ENCODE measurements at regions not wholly inside any gene's neighbourhood (a gene's known extent, or its start where the extent isn't known, plus 50 kb on each side); places are given as distances from the start of the nearest gene placed in this dataset.
A peak's percentile ranks its signal among the peaks of the same experiment; 100 is the strongest.

DNA sequence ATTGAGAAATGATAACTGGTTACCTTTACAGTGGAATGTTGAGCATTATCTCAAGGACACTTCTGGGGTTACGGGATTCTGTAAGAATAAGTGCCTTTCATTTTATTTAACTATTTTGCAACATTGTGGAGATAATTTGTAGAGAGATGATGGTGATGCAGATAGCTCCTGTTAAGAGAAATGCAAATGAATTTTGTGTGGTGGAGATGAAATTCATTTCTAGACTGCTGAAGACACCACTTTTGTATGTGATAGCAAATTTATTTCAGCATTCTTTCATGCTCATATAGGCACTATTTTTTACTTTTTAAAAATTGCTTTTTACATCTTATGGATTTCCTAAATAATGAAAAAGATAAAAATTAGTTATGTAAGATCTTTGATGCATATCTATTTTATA is 463.3 kb upstream of the CBLB start:
- Histone ChIP-seq H3K27ac (ENCODE audit: low read length) (no peak overlapping the region), H3K27me3 (replicated peaks in 1 of 2; ENCODE audit: control insufficient read depth in 2 of 2, extremely low read depth in 1 of 2, insufficient read depth in 2 of 2, low read length in 1 of 2) (no peaks in the 10 kb centered on the region), H3K36me3 (ENCODE audit: control insufficient read depth in 2 of 2, extremely low read depth in 1 of 2, insufficient read depth in 1 of 2, low read length in 1 of 2) (no peaks in the 10 kb centered on the region), H3K4me1 (ENCODE audit: control insufficient read depth in 1 of 2, extremely low read depth in 1 of 2, insufficient read depth in 2 of 2, low read length in 2 of 2) (peaks cover 4 to 9% of the 10 kb centered on the region in 2 experiments), H3K4me3 (ENCODE audit: control insufficient read depth in 1 of 2, extremely low read depth in 1 of 2, low read length in 1 of 2) (no peak overlapping the region), H3K9me3 (no peaks in the 10 kb centered on the region)
- CTCF ChIA-PET: no interaction called here
- DNase-seq: no peak
- no peak for ATAC-seq (replicated peaks in 1 of 4)
- Mint-ChIP-seq H3K27ac (no peak overlapping the region), H3K9me3 (no peaks in the 10 kb centered on the region), H3K4me1 (peaks cover 46 to 58% (median 57%) of the 10 kb centered on the region in 3 donors), H3K27me3 (no peaks in the 10 kb centered on the region), H3K4me3 (no peak overlapping the region), H3K36me3 (no peaks in the 10 kb centered on the region)
- POLR2A ChIA-PET: interaction anchor here in 1 of 2 donors (0.6 kb wide), 1 partner anchor 180 kb away, joined by 3 read pairs; no protein-coding TSS in a partner anchor
- no CpG with 5 or more reads among the region's 1 CpG for WGBS (ENCODE audit: insufficient coverage)

DNA sequence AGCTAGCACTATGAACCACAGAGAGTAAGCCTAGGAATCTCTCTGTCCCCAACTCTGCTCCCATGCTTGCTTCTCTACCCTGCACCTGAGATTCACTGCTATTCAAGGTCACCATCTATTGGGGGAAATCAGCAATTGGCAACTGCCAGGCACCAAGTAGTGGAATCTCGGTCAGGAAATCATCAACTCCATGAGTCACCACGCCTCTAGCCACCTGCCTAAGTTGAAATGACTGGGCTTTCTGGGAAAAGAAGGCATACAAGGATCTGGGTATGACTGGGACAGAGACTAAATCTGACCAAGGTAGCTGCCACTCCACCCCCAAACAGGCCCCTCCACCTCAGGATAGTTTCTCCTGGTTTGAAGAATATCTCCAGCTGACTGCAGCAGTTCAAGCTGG is 464.1 kb upstream of the CBLB start:
- Mint-ChIP-seq H3K27me3 (no peaks in the 10 kb centered on the region), H3K4me3 (no peak overlapping the region), H3K36me3 (no peaks in the 10 kb centered on the region), H3K9me3 (no peaks in the 10 kb centered on the region), H3K4me1 (peaks cover 42 to 54% (median 52%) of the 10 kb centered on the region in 3 donors), H3K27ac (peak overlapping the region in 1 of 2 donors; percentile 2)
- H3K4me1 ChIP-seq (ENCODE audit: control insufficient read depth in 1 of 2, extremely low read depth in 1 of 2, insufficient read depth in 2 of 2, low read length in 2 of 2): peaks cover 4 to 13% of the 10 kb centered on the region in 2 experiments
- 80% methylated on average over 1 of the region's 2 CpGs for WGBS (ENCODE audit: insufficient coverage)
- no peak overlapping the region for H3K4me3 ChIP-seq (ENCODE audit: control insufficient read depth in 1 of 2, extremely low read depth in 1 of 2, low read length in 1 of 2)
- CTCF ChIA-PET: interaction anchor here in 1 of 2 donors (0.6 kb wide), 1 partner anchor 876 kb away, joined by 3 read pairs; no protein-coding TSS in a partner anchor
- ATAC-seq (replicated peaks in 1 of 4): peak in 1 of 4 experiments; percentile 43
- no peak overlapping the region for H3K27ac ChIP-seq (ENCODE audit: low read length)
- POLR2A ChIA-PET: interaction anchor here in 1 of 2 donors (0.5 to 0.7 kb wide), 4 partner anchors 18 to 1387 kb away, joined by 3 to 4 read pairs (median 4); no protein-coding TSS in a partner anchor
- no peaks in the 10 kb centered on the region for H3K27me3 ChIP-seq (replicated peaks in 1 of 2; ENCODE audit: control insufficient read depth in 2 of 2, extremely low read depth in 1 of 2, insufficient read depth in 2 of 2, low read length in 1 of 2)
- H3K9me3 ChIP-seq: no peaks in the 10 kb centered on the region
- no peaks in the 10 kb centered on the region for H3K36me3 ChIP-seq (ENCODE audit: control insufficient read depth in 2 of 2, extremely low read depth in 1 of 2, insufficient read depth in 1 of 2, low read length in 1 of 2)
- peak in 1 of 35 experiments; percentile 8 for DNase-seq

DNA sequence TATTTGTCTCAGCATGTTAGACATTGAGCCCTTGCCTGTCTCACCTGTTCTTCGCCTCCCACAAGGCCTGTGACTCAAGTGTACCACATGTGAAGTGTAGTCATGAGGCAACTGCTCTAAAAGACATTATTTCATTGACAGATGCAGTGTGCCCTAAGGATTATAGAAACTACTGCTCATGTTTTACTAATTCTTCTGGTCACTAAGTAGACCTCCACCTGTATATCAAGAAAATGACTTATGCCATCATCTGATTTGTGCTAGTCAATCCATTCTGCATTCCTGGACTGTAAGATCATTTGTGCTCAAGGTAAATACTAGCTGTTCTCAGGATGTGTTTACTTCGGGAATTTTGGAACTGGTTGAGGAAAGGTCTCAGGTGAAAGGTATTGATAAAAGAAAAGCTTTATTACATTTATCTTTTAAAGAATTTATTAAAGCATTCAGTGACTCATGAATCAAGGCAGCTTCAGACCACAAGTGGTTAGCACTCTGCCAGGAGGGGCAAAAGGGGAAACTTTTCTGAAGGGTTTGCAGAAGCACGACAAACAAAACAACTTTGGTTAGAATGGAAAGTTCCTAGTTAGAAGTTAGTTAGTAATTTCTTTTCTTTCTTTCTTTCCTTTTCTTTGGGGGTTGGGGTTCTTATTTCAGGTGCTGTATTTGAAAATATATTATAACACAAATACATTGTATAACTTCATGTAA is 465.3 kb upstream of the CBLB start:
- H3K9me3 ChIP-seq: no peaks in the 10 kb centered on the region
- peaks cover 52 to 63% (median 63%) of the 10 kb centered on the region in 3 donors for H3K4me1 Mint-ChIP-seq
- no peaks in the 10 kb centered on the region for H3K36me3 Mint-ChIP-seq
- CTCF ChIA-PET: no interaction called here
- H3K27ac Mint-ChIP-seq: peak overlapping the region; percentile 77 to 83
- H3K4me1 ChIP-seq (ENCODE audit: control insufficient read depth in 1 of 2, extremely low read depth in 1 of 2, insufficient read depth in 2 of 2, low read length in 2 of 2): peaks cover 14 to 17% of the 10 kb centered on the region in 2 experiments
- H3K27me3 ChIP-seq (replicated peaks in 1 of 2; ENCODE audit: control insufficient read depth in 2 of 2, extremely low read depth in 1 of 2, insufficient read depth in 2 of 2, low read length in 1 of 2): no peaks in the 10 kb centered on the region
- DNase-seq (peak in 11 of 35 experiments; percentile 3 to 50 (median 17)), ATAC-seq (replicated peaks in 1 of 4) (peak; percentile 55 to 72 (median 62))
- POLR2A ChIA-PET: no interaction called here
- WGBS (ENCODE audit: insufficient coverage): no CpG with 5 or more reads among the region's 3 CpGs
- no peaks in the 10 kb centered on the region for H3K27me3 Mint-ChIP-seq
- peak overlapping the region; percentile 26 to 50 (median 41) for H3K4me3 Mint-ChIP-seq
- no peaks in the 10 kb centered on the region for H3K9me3 Mint-ChIP-seq
- H3K4me3 ChIP-seq (ENCODE audit: control insufficient read depth in 1 of 2, extremely low read depth in 1 of 2, low read length in 1 of 2): no peak overlapping the region
- peak overlapping the region; percentile 48 for H3K27ac ChIP-seq (ENCODE audit: low read length)
- H3K36me3 ChIP-seq (ENCODE audit: control insufficient read depth in 2 of 2, extremely low read depth in 1 of 2, insufficient read depth in 1 of 2, low read length in 1 of 2): no peaks in the 10 kb centered on the region

DNA sequence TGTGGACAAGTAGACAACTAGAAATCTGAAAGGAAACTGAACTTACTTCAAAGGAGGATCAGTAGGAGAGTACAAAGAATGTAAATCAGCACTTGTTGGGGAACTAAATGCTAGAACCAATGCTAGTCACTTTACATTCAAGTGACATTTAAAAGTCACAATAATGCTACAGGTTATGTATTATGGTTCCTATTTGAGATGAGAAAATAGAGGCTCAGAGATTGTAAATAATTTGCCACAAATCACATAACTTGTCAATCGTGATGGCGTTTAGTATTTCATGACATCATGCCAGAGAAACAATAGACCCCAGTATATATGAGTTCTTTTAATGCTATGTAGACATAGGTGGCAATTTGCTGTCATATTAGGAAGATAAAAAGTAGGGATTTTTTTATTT is 467.8 kb upstream of the CBLB start:
- H3K27ac Mint-ChIP-seq: no peak overlapping the region
- no peak overlapping the region for H3K4me3 Mint-ChIP-seq

DNA sequence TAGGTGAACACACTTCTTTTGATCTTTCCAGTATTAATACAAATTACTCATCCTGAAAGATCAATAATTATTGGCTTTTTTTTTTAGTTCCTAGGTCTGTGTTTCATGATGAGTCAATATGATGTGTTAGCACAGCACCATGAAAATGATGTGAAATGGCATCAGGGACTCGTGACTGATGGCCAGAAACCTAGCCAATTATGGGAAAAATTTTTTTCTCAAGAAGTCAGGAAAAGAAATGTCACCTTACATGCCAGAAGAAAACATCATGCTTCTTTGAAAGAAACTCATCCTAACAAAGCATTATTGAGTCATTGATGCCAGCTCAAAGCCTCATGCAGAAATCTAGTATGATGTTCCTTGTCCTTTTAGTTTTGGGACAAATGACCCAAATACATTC is 468.3 kb upstream of the CBLB start:
- H3K27me3 Mint-ChIP-seq: no peaks in the 10 kb centered on the region
- no peaks in the 10 kb centered on the region for H3K36me3 ChIP-seq (ENCODE audit: control insufficient read depth in 2 of 2, extremely low read depth in 1 of 2, insufficient read depth in 1 of 2, low read length in 1 of 2)
- no peak overlapping the region for H3K27ac Mint-ChIP-seq
- no peaks in the 10 kb centered on the region for H3K9me3 ChIP-seq
- H3K36me3 Mint-ChIP-seq: no peaks in the 10 kb centered on the region
- H3K9me3 Mint-ChIP-seq: no peaks in the 10 kb centered on the region
- H3K27me3 ChIP-seq (replicated peaks in 1 of 2; ENCODE audit: control insufficient read depth in 2 of 2, extremely low read depth in 1 of 2, insufficient read depth in 2 of 2, low read length in 1 of 2): no peaks in the 10 kb centered on the region
- H3K4me1 ChIP-seq (ENCODE audit: control insufficient read depth in 1 of 2, extremely low read depth in 1 of 2, insufficient read depth in 2 of 2, low read length in 2 of 2): peaks cover 14 to 20% of the 10 kb centered on the region in 2 experiments
- DNase-seq (no peak), ATAC-seq (replicated peaks in 1 of 4) (no peak)
- H3K4me3 Mint-ChIP-seq: no peak overlapping the region
- H3K4me3 ChIP-seq (ENCODE audit: control insufficient read depth in 1 of 2, extremely low read depth in 1 of 2, low read length in 1 of 2): no peak overlapping the region
- no peak overlapping the region for H3K27ac ChIP-seq (ENCODE audit: low read length)
- peaks cover 51 to 65% (median 61%) of the 10 kb centered on the region in 3 donors for H3K4me1 Mint-ChIP-seq
- CTCF ChIA-PET: interaction anchor here in 1 of 2 donors (0.7 kb wide), 1 partner anchor 566 kb away, joined by 4 read pairs; no protein-coding TSS in a partner anchor
- WGBS (ENCODE audit: insufficient coverage): no CpG with 5 or more reads among the region's 1 CpG
- POLR2A ChIA-PET: no interaction called here

More for the DNA sequence above, 467.8 kb upstream of the CBLB start:
- WGBS (ENCODE audit: insufficient coverage): no CpG with 5 or more reads among the region's 2 CpGs
- Mint-ChIP-seq H3K36me3 (no peaks in the 10 kb centered on the region), H3K9me3 (no peaks in the 10 kb centered on the region), H3K27me3 (no peaks in the 10 kb centered on the region), H3K4me1 (peaks cover 51 to 69% (median 63%) of the 10 kb centered on the region in 3 donors)
- Histone ChIP-seq H3K4me1 (ENCODE audit: control insufficient read depth in 1 of 2, extremely low read depth in 1 of 2, insufficient read depth in 2 of 2, low read length in 2 of 2) (peaks cover 14 to 20% of the 10 kb centered on the region in 2 experiments), H3K9me3 (no peaks in the 10 kb centered on the region), H3K4me3 (ENCODE audit: control insufficient read depth in 1 of 2, extremely low read depth in 1 of 2, low read length in 1 of 2) (no peak overlapping the region), H3K27ac (ENCODE audit: low read length) (no peak overlapping the region), H3K27me3 (replicated peaks in 1 of 2; ENCODE audit: control insufficient read depth in 2 of 2, extremely low read depth in 1 of 2, insufficient read depth in 2 of 2, low read length in 1 of 2) (no peaks in the 10 kb centered on the region), H3K36me3 (ENCODE audit: control insufficient read depth in 2 of 2, extremely low read depth in 1 of 2, insufficient read depth in 1 of 2, low read length in 1 of 2) (no peaks in the 10 kb centered on the region)
- ChIA-PET CTCF (no interaction called here), POLR2A (no interaction called here)
- no peak for DNase-seq
- ATAC-seq (replicated peaks in 1 of 4): no peak

DNA sequence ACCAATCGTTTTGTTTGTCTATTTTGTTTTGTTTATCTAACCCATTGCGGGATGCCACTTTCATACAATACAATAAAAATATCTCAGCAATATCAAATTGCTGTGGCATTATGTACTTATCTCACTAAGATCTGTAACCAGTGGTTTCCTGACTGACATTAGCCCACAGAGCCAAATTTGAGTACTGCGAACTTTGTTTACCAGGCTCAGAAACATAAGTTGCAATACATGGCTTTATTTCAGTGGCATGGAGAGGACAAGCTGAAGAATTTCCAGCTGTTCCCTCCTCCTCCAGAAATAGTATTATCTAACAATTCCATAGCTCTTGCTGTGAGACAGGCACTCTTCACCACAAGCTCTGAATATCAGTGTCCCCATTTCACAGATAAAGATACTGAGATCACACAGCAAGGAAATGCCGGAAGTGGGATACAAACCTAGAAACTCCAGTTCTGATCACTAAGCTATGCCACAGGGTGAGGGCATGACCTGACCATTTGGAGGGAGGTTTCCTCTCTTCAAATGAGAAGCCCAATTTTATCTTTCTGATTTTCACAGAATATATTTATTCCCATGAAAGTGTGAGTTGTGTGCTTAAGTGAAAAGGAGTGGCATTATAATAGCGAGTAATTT is 469.9 kb upstream of the CBLB start:
- no peaks in the 10 kb centered on the region for H3K27me3 ChIP-seq (replicated peaks in 1 of 2; ENCODE audit: control insufficient read depth in 2 of 2, extremely low read depth in 1 of 2, insufficient read depth in 2 of 2, low read length in 1 of 2)
- no peaks in the 10 kb centered on the region for H3K9me3 ChIP-seq
- POLR2A ChIA-PET: no interaction called here
- Mint-ChIP-seq H3K27ac (peak overlapping the region in 1 of 2 donors; percentile 27), H3K27me3 (no peaks in the 10 kb centered on the region), H3K36me3 (no peaks in the 10 kb centered on the region), H3K4me3 (peak overlapping the region in 2 of 3 donors; percentile 31 to 41), H3K4me1 (peaks cover 49 to 55% (median 50%) of the 10 kb centered on the region in 3 donors), H3K9me3 (no peaks in the 10 kb centered on the region)
- no CpG with 5 or more reads among the region's 5 CpGs for WGBS (ENCODE audit: insufficient coverage)
- H3K36me3 ChIP-seq (ENCODE audit: control insufficient read depth in 2 of 2, extremely low read depth in 1 of 2, insufficient read depth in 1 of 2, low read length in 1 of 2): no peaks in the 10 kb centered on the region
- CTCF ChIA-PET: no interaction called here
- ATAC-seq (replicated peaks in 1 of 4) (peak; percentile 43 to 69 (median 64)), DNase-seq (peak in 4 of 35 experiments; percentile 10 to 56 (median 13))
- H3K4me1 ChIP-seq (ENCODE audit: control insufficient read depth in 1 of 2, extremely low read depth in 1 of 2, insufficient read depth in 2 of 2, low read length in 2 of 2): peaks cover 14 to 20% of the 10 kb centered on the region in 2 experiments
- H3K4me3 ChIP-seq (ENCODE audit: control insufficient read depth in 1 of 2, extremely low read depth in 1 of 2, low read length in 1 of 2): no peak overlapping the region
- peak overlapping the region; percentile 22 for H3K27ac ChIP-seq (ENCODE audit: low read length)
